ENCODE measurements at regions not wholly inside any gene's neighbourhood (a gene's known extent, or its start where the extent isn't known, plus 50 kb on each side); places are given as distances from the start of the nearest gene placed in this dataset.

DNA sequence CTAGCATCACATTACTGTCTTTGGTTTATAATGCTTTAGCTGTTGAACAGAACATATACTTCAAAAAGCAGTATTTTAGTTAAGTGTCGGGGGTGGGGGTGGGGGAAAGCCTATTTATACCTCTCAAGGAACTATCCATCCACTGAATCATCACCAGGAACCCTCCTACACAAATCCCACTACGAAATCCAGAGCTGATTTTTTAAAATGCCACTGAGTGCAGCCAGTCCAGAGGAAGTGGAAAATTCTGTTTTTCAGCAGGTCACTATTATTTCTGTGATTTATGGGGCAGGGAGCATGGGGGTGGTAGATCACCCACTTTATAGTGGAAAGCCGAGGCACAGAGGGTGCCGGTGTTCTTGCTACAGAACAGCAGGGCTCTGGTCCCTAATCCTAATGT is 284.1 kb downstream of the SOX9 start:
- TF ChIP-seq, protein P1, sequence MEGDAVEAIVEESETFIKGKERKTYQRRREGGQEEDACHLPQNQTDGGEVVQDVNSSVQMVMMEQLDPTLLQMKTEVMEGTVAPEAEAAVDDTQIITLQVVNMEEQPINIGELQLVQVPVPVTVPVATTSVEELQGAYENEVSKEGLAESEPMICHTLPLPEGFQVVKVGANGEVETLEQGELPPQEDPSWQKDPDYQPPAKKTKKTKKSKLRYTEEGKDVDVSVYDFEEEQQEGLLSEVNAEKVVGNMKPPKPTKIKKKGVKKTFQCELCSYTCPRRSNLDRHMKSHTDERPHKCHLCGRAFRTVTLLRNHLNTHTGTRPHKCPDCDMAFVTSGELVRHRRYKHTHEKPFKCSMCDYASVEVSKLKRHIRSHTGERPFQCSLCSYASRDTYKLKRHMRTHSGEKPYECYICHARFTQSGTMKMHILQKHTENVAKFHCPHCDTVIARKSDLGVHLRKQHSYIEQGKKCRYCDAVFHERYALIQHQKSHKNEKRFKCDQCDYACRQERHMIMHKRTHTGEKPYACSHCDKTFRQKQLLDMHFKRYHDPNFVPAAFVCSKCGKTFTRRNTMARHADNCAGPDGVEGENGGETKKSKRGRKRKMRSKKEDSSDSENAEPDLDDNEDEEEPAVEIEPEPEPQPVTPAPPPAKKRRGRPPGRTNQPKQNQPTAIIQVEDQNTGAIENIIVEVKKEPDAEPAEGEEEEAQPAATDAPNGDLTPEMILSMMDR (IDR thresholded peaks at IDR 0.05; ENCODE audit: low read depth, low read length): no peak
- Histone ChIP-seq H3K27ac (no peak overlapping the region), H3K36me3 (no peaks in the 10 kb centered on the region; the same call in 1 of the 2 replicates), H3K27me3 (ENCODE audit: insufficient read depth, low read depth, severe bottlenecking) (no peaks in the 10 kb centered on the region), H3K4me3 (ENCODE audit: low read depth, low read length) (no peak overlapping the region), H3K9me3 (ENCODE audit: severe bottlenecking) (no peaks in the 10 kb centered on the region)
- no peak for DNase-seq

DNA sequence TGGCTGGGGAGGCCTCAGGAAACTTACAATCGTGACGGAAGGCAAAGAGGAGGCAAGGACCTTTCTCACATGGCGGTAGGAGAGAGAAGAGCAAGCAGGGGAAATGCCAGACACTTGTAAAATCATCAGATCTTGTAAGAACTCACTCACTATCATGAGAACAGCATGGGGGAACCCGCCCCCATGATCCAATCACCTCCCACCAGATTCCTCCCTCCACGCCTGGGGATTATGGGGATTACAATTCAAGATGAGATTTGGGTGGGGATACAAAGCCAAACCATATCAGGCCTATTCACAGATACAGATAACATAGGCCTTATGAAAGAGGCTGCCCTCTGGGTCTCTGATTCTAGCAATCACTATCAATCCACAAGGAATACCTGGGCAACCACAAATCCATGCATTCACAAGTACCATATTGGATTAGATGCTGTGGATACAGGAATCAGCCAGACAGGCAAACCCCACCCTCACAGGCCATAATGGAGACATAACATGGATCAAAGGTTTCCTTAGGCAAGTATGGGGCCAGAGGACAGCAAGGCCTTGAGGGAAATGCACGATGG is 284.9 kb downstream of the SOX9 start:
- Histone ChIP-seq H3K27ac (no peak overlapping the region), H3K9me3 (ENCODE audit: severe bottlenecking) (no peaks in the 10 kb centered on the region), H3K4me3 (ENCODE audit: low read depth, low read length) (no peak overlapping the region), H3K36me3 (no peaks in the 10 kb centered on the region; the same call in 1 of the 2 replicates), H3K27me3 (ENCODE audit: insufficient read depth, low read depth, severe bottlenecking) (no peaks in the 10 kb centered on the region)
- DNase-seq: peak; percentile 55
- TF ChIP-seq, protein P1 (IDR thresholded peaks at IDR 0.05; ENCODE audit: low read depth, low read length): no peak

DNA sequence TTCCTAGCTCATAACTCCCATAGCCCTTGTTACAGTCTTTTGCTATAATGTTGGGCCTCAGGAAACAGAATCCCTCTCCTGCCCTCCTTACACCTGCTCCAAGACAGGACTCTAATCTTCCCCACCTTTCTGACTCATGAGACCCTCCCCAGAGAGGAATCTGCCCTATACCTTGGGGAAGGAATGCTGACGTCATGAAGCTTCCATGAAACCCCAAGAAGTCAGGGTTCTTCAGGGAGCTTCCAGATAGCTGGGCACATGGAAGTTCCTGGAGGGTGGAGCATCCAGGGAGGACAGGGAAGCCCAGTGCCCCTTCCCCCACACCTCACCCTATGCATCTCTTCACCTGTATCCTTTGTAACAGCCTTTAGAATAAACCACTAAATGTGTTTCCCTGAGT is 285.7 kb downstream of the SOX9 start:
- no peak for DNase-seq
- Histone ChIP-seq H3K9me3 (ENCODE audit: severe bottlenecking) (no peaks in the 10 kb centered on the region), H3K27ac (no peak overlapping the region), H3K27me3 (ENCODE audit: insufficient read depth, low read depth, severe bottlenecking) (no peaks in the 10 kb centered on the region), H3K4me3 (ENCODE audit: low read depth, low read length) (no peak overlapping the region), H3K36me3 (no peaks in the 10 kb centered on the region; the same call in 1 of the 2 replicates)
- TF ChIP-seq, protein P1 (IDR thresholded peaks at IDR 0.05; ENCODE audit: low read depth, low read length): no peak

DNA sequence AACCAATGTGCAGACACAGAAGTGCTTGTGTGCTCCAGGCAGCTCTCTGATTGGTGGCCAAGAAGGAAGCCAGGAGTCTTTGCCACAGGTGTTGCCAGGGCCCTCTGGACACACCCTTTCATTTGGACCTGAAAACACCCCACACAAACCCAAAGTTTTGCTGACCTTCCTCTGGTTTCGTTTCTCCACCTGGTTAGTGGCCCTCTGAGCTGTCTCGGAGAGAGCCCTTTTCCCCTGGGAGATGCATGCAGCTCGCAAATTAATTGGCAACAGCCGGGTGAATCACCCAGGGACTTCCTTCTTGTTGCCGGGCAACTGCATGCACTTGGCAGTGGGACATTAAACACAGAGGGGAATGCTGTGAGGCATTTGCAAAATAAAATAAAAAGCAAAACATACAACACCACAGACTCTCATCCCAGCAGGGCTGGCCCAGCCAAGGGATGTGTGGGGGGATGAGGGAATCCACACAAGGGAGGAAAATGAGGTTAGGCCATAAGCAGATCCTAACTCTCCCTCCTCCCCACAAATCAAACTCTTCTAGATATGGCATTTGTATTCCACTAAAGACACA is 286.6 kb downstream of the SOX9 start:
- H3K4me3 ChIP-seq (ENCODE audit: low read depth, low read length): no peak overlapping the region
- no peak for DNase-seq

DNA sequence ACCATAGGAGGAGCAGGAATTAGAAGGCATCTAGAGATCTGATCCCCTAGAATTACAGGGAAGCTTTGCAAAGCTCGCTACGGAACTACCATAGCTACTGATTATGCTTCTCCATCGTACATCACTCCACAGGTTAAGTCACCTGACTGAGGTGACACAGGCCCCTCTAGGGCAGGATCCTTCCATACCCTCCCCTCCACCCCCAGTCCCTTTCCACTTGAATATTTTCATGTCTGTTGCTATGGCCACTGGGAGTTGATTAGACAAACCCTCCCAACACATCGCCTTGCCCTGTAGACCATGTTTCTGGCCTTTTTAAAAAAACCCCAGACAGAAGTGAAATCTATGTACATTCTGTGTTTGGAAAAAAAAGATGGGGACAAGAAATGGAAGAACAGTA is 287.1 kb downstream of the SOX9 start:
- no peaks in the 10 kb centered on the region for H3K36me3 ChIP-seq
- no peak overlapping the region for H3K27ac ChIP-seq
- no peak overlapping the region for H3K4me3 ChIP-seq (ENCODE audit: low read depth, low read length)
- DNase-seq: no peak
- TF ChIP-seq, protein P1 (IDR thresholded peaks at IDR 0.05; ENCODE audit: low read depth, low read length): no peak
- no peaks in the 10 kb centered on the region for H3K9me3 ChIP-seq (ENCODE audit: severe bottlenecking)
- H3K27me3 ChIP-seq (ENCODE audit: insufficient read depth, low read depth, severe bottlenecking): no peaks in the 10 kb centered on the region

More for the DNA sequence above, 286.6 kb downstream of the SOX9 start:
- Histone ChIP-seq H3K27ac (no peak overlapping the region), H3K27me3 (ENCODE audit: insufficient read depth, low read depth, severe bottlenecking) (no peaks in the 10 kb centered on the region), H3K9me3 (ENCODE audit: severe bottlenecking) (no peaks in the 10 kb centered on the region), H3K36me3 (no peaks in the 10 kb centered on the region; the same call in 1 of the 2 replicates)
- TF ChIP-seq, protein P1 (IDR thresholded peaks at IDR 0.05; ENCODE audit: low read depth, low read length): no peak

DNA sequence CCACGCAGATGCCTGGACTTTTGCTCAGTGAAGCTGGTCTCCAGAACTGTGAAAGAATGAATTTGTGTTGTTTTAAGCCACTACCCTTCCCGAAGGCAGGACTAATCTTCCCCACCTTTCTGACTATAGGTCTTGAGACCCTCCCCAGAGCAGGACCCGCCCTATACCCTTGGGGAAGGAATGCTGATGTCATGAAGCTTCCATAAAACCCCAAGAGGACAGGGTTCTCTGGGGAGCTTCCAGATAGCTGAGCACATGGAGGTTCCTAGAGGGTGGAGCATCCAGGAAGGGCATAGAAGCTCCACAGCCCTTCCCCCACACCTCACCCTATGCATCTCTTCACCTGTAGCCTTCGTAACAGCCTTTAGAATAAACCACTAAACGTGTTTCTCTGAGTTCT is 287.8 kb downstream of the SOX9 start:
- TF ChIP-seq, protein P1 (IDR thresholded peaks at IDR 0.05; ENCODE audit: low read depth, low read length): no peak

More for the DNA sequence above, 287.8 kb downstream of the SOX9 start:
- no peak for DNase-seq
- H3K27ac ChIP-seq: no peak overlapping the region
- H3K4me3 ChIP-seq (ENCODE audit: low read depth, low read length): no peak overlapping the region
- H3K9me3 ChIP-seq (ENCODE audit: severe bottlenecking): no peaks in the 10 kb centered on the region
- H3K27me3 ChIP-seq (ENCODE audit: insufficient read depth, low read depth, severe bottlenecking): no peaks in the 10 kb centered on the region
- no peaks in the 10 kb centered on the region for H3K36me3 ChIP-seq

All from WERI-Rb-1 (cell line).